ENCODE measurements at regions not wholly inside any gene's neighbourhood (a gene's known extent, or its start where the extent isn't known, plus 50 kb on each side); places are given as distances from the start of the nearest gene placed in this dataset.

DNA sequence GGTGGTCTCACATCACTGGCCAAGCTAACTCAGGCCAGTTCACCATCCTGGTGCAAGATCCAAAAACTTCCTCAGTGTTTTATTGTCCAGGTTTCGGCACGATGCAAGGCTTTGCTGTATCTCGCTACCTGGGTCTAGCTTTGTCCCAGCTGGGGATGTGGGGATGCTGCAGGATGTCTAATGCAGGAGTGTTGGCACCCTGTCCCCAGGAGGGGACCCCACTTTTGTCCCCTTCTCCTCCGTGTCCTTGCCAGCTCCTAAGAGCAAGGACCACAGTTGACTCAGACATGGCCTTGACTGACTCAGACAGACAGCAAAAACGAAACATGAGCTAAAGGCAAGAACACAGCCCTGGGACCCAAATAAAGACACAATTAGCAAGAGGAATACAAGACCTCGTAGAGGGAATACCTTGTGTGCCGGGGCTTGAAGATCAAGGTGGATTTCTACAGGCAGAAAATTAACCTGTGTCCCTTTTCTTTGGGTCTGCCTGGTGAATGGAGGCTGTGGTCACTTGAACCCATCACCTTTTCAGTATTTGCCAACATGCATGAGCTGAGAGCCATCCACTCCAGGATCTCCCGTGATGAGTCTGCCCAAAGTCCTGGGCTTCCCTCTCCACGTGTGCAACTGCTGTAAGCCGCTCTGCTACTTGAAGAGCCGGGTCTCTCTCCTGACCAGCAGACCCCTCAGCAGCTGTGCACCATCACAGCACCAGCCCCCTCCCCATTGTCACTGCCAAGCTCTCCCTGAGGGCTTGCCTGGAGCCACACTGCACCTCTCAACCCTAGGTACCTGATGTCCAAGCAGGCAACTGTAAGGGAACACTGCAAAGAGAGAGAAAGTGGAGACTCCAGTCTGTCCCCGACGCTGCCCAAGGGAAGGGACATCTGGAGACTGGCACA is 149.5 kb upstream of the ZNF507 start:
- Histone ChIP-seq H3K27me3 (ENCODE audit: control insufficient read depth, insufficient read depth, low read length) (peaks cover 4% of the 10 kb centered on the region), H3K4me1 (ENCODE audit: control insufficient read depth, insufficient read depth, low read length) (peaks cover 2% of the 10 kb centered on the region), H3K27ac (ENCODE audit: low read length) (no peak overlapping the region), H3K36me3 (ENCODE audit: control insufficient read depth, insufficient read depth, low read length) (no peaks in the 10 kb centered on the region), H3K9me3 (replicated peaks; ENCODE audit: control insufficient read depth, low read depth, low read length) (no peaks in the 10 kb centered on the region), H3K4me3 (ENCODE audit: low read length) (no peak overlapping the region)
- DNase-seq: no peak
- WGBS (ENCODE audit: insufficient coverage): 80% methylated on average over 6 of the region's 13 CpGs

DNA sequence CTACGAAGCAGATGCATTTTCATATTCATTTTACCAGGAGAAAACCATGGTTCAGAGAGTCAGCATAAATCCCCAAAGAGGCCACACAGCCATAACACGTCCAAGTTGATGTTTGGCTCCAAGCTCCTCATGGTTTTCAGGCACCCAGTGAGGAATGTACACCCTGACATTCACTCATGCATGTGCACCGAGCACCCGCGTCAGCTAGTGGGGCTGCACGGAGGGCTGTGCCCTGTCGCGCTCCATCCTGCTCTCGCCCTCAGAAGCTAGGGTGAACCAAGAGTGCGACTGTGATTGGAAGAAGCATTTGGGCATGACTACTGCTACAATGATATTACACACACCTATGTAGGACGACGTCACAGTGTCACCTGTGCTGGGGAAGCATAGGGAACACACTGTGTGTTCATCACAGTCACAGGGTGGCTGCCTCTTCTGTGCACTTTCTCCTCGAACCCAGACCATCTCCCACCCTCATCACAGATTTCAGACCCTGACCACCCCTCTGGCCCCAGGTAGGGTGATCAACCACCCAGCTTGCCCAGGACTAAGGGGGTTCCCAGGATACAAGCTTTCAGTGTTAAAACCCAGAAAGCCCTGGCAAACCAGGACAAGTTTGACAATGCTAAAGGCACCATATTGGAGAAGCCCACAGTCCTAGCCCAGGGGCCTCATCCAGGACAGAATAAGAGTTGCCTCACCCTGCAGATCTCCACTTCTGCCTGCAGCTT is 148.6 kb upstream of the ZNF507 start:
- no peak for DNase-seq
- H3K27me3 ChIP-seq (ENCODE audit: control insufficient read depth, insufficient read depth, low read length): peaks cover 4% of the 10 kb centered on the region
- 85% methylated on average over 9 of the region's 13 CpGs for WGBS (ENCODE audit: insufficient coverage)
- H3K27ac ChIP-seq (ENCODE audit: low read length): no peak overlapping the region
- no peaks in the 10 kb centered on the region for H3K36me3 ChIP-seq (ENCODE audit: control insufficient read depth, insufficient read depth, low read length)
- no peak overlapping the region for H3K4me3 ChIP-seq (ENCODE audit: low read length)
- peaks cover 2% of the 10 kb centered on the region for H3K4me1 ChIP-seq (ENCODE audit: control insufficient read depth, insufficient read depth, low read length)
- H3K9me3 ChIP-seq (replicated peaks; ENCODE audit: control insufficient read depth, low read depth, low read length): no peaks in the 10 kb centered on the region

DNA sequence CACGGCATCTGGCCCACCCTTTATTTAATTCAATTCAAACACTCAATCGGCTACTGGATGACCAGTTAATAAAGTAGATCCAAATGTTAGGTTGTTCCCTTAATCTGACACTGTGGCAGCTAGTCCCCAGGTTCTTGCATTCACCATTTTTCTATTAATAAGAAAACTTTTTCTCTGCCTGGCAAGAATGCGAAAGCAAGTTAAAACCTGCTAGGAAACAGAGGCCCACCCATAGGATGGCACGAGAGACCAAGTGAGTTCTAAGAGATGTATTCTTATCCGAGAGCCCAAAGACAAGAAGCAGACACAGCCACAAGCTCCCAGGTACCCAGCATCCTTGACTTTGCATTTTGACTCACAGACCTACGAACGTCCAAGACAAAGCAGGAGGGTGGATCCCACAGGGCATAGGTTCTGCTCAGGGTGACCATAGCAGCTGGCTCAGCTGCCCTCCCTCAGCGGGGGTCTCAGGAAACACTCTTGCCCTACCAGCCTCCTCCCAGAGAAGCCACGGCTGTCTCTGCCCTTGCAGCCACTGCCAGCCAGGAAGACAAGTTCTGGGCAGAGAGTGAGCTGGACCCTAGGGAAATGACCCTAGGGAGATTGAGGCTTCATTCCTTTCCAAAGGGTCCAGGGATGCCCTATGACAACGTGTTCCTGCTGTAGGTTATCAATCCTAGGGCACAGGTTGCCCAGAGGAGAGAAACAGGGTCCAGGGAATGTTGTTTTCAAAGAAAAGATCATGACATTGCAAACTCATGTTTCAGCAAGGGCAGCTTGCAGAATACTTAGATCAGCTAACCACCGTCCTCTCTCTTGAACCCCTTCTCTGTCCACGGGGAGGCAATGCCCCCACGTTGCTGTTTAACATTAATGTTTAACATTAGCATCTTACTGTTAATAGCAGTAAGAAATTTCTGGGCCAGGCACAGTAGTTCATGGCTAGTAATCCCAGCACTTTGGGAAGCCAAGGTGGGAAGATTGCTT is 147.2 kb upstream of the ZNF507 start:
- H3K9me3 ChIP-seq (replicated peaks; ENCODE audit: control insufficient read depth, low read depth, low read length): no peaks in the 10 kb centered on the region
- no peak overlapping the region for H3K27ac ChIP-seq (ENCODE audit: low read length)
- no peak for DNase-seq
- peaks cover 2% of the 10 kb centered on the region for H3K4me1 ChIP-seq (ENCODE audit: control insufficient read depth, insufficient read depth, low read length)
- H3K4me3 ChIP-seq (ENCODE audit: low read length): no peak overlapping the region
- 72% methylated on average over 6 of the region's 13 CpGs for WGBS (ENCODE audit: insufficient coverage)
- peaks cover 4% of the 10 kb centered on the region for H3K27me3 ChIP-seq (ENCODE audit: control insufficient read depth, insufficient read depth, low read length)
- no peaks in the 10 kb centered on the region for H3K36me3 ChIP-seq (ENCODE audit: control insufficient read depth, insufficient read depth, low read length)

DNA sequence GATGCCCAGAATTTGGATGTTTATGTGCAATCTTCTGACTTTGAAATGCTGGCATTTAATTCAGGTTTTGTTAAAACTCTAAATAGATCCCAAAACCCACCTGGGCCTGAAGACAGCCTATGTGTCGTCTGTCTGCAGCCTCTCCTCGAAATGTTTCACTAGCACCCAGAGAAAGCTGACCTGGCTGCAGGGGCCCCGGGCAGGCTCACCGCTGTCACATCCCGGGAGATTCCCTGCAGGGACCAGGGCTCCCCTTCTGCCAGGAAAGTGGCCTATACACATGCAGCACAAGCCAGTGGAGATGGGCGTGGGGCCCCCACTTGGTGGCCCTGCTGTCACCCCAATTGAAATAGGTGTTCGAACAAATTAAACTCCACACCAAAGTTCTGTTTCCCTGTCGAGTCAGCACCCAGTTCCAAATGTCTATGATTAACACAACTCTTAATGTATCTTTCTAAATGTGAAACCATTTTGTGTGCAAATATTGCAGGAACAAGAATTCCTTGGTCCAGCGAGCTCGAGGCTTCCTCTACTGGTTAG is 145.8 kb upstream of the ZNF507 start:
- H3K27ac ChIP-seq (ENCODE audit: low read length): no peak overlapping the region
- peaks cover 2% of the 10 kb centered on the region for H3K4me1 ChIP-seq (ENCODE audit: control insufficient read depth, insufficient read depth, low read length)
- 71% methylated on average over 4 of the region's 10 CpGs for WGBS (ENCODE audit: insufficient coverage)
- H3K9me3 ChIP-seq (replicated peaks; ENCODE audit: control insufficient read depth, low read depth, low read length): no peaks in the 10 kb centered on the region
- DNase-seq: no peak
- H3K27me3 ChIP-seq (ENCODE audit: control insufficient read depth, insufficient read depth, low read length): peaks cover 4% of the 10 kb centered on the region
- no peak overlapping the region for H3K4me3 ChIP-seq (ENCODE audit: low read length)
- no peaks in the 10 kb centered on the region for H3K36me3 ChIP-seq (ENCODE audit: control insufficient read depth, insufficient read depth, low read length)

DNA sequence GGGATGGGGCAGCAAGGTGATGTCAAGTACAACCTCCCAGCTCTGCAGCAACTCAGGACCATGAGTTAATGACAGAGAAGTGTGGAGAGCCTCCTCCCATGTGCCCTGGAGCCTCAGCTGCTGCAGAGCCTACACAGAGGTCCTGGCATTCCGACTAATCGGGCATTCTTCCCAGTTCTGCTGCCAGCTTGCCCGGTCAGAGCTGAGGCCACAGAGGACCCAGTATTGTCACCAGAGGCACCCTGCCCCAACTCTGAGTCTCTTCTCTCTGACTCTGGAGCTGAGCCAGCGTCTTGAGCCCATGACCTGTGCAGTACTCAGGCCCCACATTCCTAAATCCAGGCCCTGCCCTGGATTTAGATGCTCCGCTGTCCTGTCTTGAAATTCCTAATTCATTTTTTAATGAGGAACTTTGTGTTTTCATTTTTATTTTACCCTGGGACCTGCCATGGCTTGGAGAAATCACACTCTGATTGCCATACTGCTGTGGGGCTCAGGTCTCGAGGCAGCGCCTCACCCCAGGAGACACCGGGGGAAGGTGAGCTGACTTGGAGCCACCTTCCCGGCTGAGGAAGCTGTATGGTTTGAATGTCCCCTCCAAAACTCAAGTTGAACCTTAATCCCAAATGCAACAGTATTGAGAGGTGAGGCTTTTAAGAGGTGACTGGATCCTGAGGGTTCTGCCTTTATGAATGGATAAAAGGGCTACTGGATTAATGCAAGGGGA is 144.9 kb upstream of the ZNF507 start:
- no peaks in the 10 kb centered on the region for H3K36me3 ChIP-seq (ENCODE audit: control insufficient read depth, insufficient read depth, low read length)
- 77% methylated on average over 5 of the region's 9 CpGs for WGBS (ENCODE audit: insufficient coverage)
- peak; percentile 25 for DNase-seq
- H3K27ac ChIP-seq (ENCODE audit: low read length): no peak overlapping the region
- no peaks in the 10 kb centered on the region for H3K9me3 ChIP-seq (replicated peaks; ENCODE audit: control insufficient read depth, low read depth, low read length)
- peaks cover 4% of the 10 kb centered on the region for H3K27me3 ChIP-seq (ENCODE audit: control insufficient read depth, insufficient read depth, low read length)
- H3K4me1 ChIP-seq (ENCODE audit: control insufficient read depth, insufficient read depth, low read length): peaks cover 2% of the 10 kb centered on the region
- H3K4me3 ChIP-seq (ENCODE audit: low read length): no peak overlapping the region

DNA sequence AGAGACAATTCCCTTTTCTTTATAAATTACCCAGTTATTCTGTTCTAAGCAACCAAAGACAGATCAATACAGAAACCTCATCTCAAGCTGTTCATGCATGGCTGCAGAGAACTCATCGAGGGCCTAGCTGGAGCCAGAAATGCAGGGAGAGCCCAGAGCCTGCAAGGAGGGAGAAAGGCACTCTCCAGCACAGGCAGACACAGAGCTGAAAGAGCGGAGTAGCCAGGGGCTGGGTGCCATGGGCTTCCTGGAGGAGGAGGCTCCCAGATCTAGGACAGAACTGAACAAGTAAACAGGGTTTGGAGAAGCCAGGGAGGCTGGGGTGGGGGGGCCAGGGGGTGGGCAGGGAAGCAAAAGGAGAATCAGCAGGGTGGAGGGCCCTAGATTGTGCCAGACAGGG is 144.2 kb upstream of the ZNF507 start:
- DNase-seq: no peak
- peaks cover 2% of the 10 kb centered on the region for H3K4me1 ChIP-seq (ENCODE audit: control insufficient read depth, insufficient read depth, low read length)
- H3K27me3 ChIP-seq (ENCODE audit: control insufficient read depth, insufficient read depth, low read length): peaks cover 2% of the 10 kb centered on the region
- H3K36me3 ChIP-seq (ENCODE audit: control insufficient read depth, insufficient read depth, low read length): no peaks in the 10 kb centered on the region
- H3K27ac ChIP-seq (ENCODE audit: low read length): no peak overlapping the region
- no peaks in the 10 kb centered on the region for H3K9me3 ChIP-seq (replicated peaks; ENCODE audit: control insufficient read depth, low read depth, low read length)
- 75% methylated on average over 2 of the region's 2 CpGs for WGBS (ENCODE audit: insufficient coverage)
- H3K4me3 ChIP-seq (ENCODE audit: low read length): no peak overlapping the region

DNA sequence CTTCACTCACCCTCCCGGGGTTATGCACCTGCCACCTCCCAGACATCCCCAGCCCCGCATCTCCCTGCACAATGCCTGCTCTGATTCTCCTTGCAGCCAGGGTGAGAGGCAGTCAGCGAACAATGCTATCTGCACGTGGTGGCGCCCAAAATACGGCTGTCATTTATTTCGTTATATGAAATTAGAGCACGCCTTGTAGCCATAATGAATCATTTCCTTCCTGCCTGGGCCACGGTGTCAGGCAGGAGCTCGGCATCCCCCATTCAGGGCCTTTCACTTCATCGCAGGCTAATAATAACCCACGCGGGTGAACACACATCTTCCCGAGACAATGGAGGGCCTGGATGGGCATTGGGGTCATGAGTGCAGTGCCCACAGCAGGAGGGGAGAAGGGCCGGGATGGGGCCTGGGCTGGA is 143.8 kb upstream of the ZNF507 start:
- H3K27ac ChIP-seq (ENCODE audit: low read length): no peak overlapping the region
- H3K4me3 ChIP-seq (ENCODE audit: low read length): no peak overlapping the region
- peaks cover 2% of the 10 kb centered on the region for H3K4me1 ChIP-seq (ENCODE audit: control insufficient read depth, insufficient read depth, low read length)
- 53% methylated on average over 12 of the region's 15 CpGs for WGBS (ENCODE audit: insufficient coverage)
- DNase-seq: no peak
- H3K9me3 ChIP-seq (replicated peaks; ENCODE audit: control insufficient read depth, low read depth, low read length): no peaks in the 10 kb centered on the region
- H3K36me3 ChIP-seq (ENCODE audit: control insufficient read depth, insufficient read depth, low read length): no peaks in the 10 kb centered on the region
- peaks cover under 1% of the 10 kb centered on the region for H3K27me3 ChIP-seq (ENCODE audit: control insufficient read depth, insufficient read depth, low read length)

DNA sequence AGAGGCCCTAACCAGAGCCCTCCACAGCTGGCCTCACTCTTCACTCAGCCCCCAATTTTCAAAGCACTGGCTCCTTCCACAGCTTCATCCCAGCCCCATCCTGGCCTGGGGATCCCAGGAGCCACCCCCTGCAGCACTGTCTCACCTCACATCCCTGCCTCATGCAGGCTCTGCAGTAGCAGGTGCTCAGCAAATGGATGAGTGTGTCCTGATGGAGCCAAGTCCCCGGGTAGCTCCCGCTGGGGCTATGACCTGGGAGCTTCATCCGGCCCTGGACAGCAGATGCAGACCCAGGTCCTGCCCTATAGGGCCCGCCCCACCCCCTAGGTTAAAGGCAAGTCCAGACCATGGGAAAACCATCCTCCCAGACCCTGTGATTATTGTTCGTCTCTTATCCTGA is 143.2 kb upstream of the ZNF507 start:
- 72% methylated on average over 3 of the region's 5 CpGs for WGBS (ENCODE audit: insufficient coverage)
- Histone ChIP-seq H3K36me3 (ENCODE audit: control insufficient read depth, insufficient read depth, low read length) (no peaks in the 10 kb centered on the region), H3K4me3 (ENCODE audit: low read length) (no peak overlapping the region), H3K27ac (ENCODE audit: low read length) (no peak overlapping the region), H3K27me3 (ENCODE audit: control insufficient read depth, insufficient read depth, low read length) (no peaks in the 10 kb centered on the region), H3K4me1 (ENCODE audit: control insufficient read depth, insufficient read depth, low read length) (peaks cover 2% of the 10 kb centered on the region), H3K9me3 (replicated peaks; ENCODE audit: control insufficient read depth, low read depth, low read length) (no peaks in the 10 kb centered on the region)
- no peak for DNase-seq

DNA sequence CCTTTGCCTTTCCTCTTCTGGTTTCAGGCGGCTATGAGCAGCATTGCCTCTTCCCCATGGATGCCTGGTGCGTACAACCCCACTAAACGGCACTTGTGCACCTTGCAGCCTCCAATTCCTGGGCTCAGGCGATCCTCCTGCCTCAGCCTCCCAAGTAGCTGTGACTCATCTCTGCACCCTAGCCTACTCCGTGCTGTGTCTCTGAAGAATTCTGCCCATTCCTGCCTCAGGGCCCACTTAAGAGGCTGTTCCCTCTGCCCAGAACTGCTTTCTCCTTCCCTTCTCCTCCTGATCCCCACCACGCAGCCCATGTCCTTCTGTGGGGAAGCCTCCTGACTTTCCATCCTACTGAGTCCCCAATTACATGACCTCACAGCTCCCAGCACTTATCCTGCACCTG is 142.2 kb upstream of the ZNF507 start:
- DNase-seq: no peak
- H3K36me3 ChIP-seq (ENCODE audit: control insufficient read depth, insufficient read depth, low read length): no peaks in the 10 kb centered on the region
- no peaks in the 10 kb centered on the region for H3K27me3 ChIP-seq (ENCODE audit: control insufficient read depth, insufficient read depth, low read length)
- peaks cover 2% of the 10 kb centered on the region for H3K4me1 ChIP-seq (ENCODE audit: control insufficient read depth, insufficient read depth, low read length)
- H3K9me3 ChIP-seq (replicated peaks; ENCODE audit: control insufficient read depth, low read depth, low read length): no peaks in the 10 kb centered on the region
- 92% methylated on average over 6 of the region's 6 CpGs for WGBS (ENCODE audit: insufficient coverage)
- H3K27ac ChIP-seq (ENCODE audit: low read length): no peak overlapping the region
- H3K4me3 ChIP-seq (ENCODE audit: low read length): no peak overlapping the region

Data from muscle of leg (tissue), 3 donors.